ENCODE measurements at regions not wholly inside any gene's neighbourhood (a gene's known extent, or its start where the extent isn't known, plus 50 kb on each side); places are given as distances from the start of the nearest gene placed in this dataset.

DNA sequence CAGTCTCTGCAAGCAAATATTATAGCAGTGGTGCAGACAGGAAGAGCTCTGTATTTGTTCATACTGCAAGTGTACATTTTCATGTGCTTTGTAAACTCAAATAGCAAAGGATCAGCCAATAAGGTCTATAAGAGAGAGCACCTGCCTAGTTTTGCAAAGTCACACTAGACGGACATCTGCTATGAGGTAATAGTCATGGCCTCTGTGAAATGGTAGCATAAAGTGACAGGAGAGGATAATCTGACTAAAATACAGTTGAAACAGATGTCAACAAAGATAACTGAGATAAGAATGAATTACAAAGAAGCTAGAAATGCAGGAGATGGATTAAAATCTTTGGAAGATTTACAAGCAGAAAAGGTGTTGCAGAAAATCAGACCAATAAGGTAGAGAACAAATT is 70.6 kb upstream of the SPON1 start:
- H3K27me3 ChIP-seq: no peaks in the 10 kb centered on the region
- TF ChIP-seq CTCF (IDR thresholded peaks at IDR 0.05) (no peak), POLR2AphosphoS5 (IDR thresholded peaks at IDR 0.05) (no peak)
- H3K4me3 ChIP-seq: no peak overlapping the region
- ATAC-seq (ENCODE audit: low FRiP score in 2 of 2): no peak
- H3K27ac ChIP-seq: no peak overlapping the region
- H3K36me3 ChIP-seq: no peaks in the 10 kb centered on the region
- no peaks in the 10 kb centered on the region for H3K9me3 ChIP-seq
- DNase-seq: no peak
- H3K4me1 ChIP-seq: peaks cover 0 to 4% (median 0%) of the 10 kb centered on the region in 4 donors
- 77 to 84% methylated on average over 1 of the region's 1 CpG for WGBS, 2 donors

DNA sequence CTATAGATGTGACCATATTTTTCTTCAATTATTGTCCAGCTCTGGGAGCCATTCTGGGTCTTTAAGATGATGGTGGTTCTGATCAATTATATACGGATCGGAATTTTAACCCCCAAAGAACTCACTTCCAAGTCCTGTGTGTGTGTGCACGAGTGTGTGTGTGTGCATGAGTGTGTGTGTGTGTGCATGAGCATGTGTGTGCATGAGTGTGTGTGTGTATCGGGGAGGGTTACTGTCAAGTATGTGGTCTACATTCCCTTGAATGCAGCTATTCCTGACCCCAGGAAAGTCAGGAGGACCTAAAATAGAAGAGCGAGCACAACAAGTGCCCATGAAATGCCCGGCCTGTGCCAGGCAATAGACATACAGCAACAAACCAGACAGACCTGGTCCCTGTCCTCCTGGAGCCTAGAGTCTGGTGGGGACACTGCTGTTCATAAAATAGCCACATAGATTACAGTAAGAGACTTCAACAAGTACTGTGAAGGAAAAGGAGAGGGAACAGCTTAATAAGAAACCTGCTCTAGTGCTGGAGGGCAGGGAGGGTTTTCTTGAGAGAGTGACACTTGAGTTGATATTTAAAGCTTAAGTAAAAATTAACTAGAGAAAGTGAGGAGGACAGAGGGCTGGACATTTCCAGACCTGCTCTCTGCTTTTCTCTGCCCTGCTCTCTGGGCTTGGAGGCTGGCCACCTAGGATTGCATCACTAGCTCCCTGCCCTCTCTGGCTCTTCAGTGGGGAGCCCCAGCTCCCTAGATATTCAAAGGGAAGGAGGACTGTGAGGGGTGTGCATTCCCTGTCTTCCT is 66.1 kb upstream of the SPON1 start:
- WGBS, 2 donors: 66 to 69% methylated on average over 6 of the region's 6 CpGs
- no peaks in the 10 kb centered on the region for H3K27me3 ChIP-seq
- H3K36me3 ChIP-seq: no peaks in the 10 kb centered on the region
- H3K9me3 ChIP-seq: no peaks in the 10 kb centered on the region
- ATAC-seq (ENCODE audit: low FRiP score in 2 of 2): peak; percentile 44 to 78
- H3K27ac ChIP-seq: peak overlapping the region in 2 of 4 donors; percentile 7 to 47
- no peak overlapping the region for H3K4me3 ChIP-seq
- DNase-seq: peak in 1 of 2 donors; percentile 82
- peaks cover 0 to 4% (median 0%) of the 10 kb centered on the region in 4 donors for H3K4me1 ChIP-seq
- TF ChIP-seq POLR2A (IDR thresholded peaks at IDR 0.05): no peak
- peak in 1 of 4 donors; percentile 14 for TF ChIP-seq EP300 (IDR thresholded peaks at IDR 0.05)
- TF ChIP-seq CTCF (IDR thresholded peaks at IDR 0.05): no peak
- TF ChIP-seq POLR2AphosphoS5 (IDR thresholded peaks at IDR 0.05): no peak

DNA sequence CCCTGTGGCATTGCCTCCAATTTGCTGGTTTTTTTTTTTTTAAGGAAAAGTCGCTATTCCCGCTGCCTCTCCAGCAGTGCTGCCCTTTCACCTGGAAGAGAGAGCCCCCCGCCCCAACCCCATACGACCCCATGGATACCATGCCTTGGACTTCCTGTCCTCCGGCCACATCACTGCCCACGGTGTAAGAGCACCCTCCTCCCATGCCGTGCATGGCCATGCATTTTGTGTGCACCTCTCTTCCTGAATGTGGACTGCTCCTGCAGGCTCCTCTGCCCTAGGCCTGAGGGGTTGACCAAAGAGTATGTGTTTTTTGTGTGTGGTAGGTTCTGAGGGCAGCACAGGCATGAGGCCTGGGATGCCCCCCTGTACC is 65.6 kb upstream of the SPON1 start:
- Histone ChIP-seq H3K27me3 (no peaks in the 10 kb centered on the region), H3K36me3 (no peaks in the 10 kb centered on the region), H3K27ac (no peak overlapping the region), H3K9me3 (no peaks in the 10 kb centered on the region), H3K4me3 (no peak overlapping the region), H3K4me1 (peaks cover 0 to 4% (median 0%) of the 10 kb centered on the region in 4 donors)
- TF ChIP-seq POLR2A (IDR thresholded peaks at IDR 0.05): no peak
- ATAC-seq (ENCODE audit: low FRiP score in 2 of 2) (peak; percentile 32 to 55), DNase-seq (no peak)
- WGBS, 2 donors: 57 to 61% methylated on average over 7 of the region's 7 CpGs

- ATAC-seq (ENCODE audit: low FRiP score in 2 of 2) (no peak), DNase-seq (no peak)
- no peak for TF ChIP-seq EP300 (IDR thresholded peaks at IDR 0.05)
- TF ChIP-seq CTCF (IDR thresholded peaks at IDR 0.05): no peak
- no peak for TF ChIP-seq POLR2AphosphoS5 (IDR thresholded peaks at IDR 0.05)
- TF ChIP-seq POLR2A (IDR thresholded peaks at IDR 0.05): no peak
- H3K9me3 ChIP-seq: no peaks in the 10 kb centered on the region
- H3K4me3 ChIP-seq: no peak overlapping the region
- H3K27ac ChIP-seq: no peak overlapping the region
- no peaks in the 10 kb centered on the region for H3K36me3 ChIP-seq
- 58 to 66% methylated on average over 6 of the region's 6 CpGs for whole genome bisulfite sequencing, 2 donors
- H3K4me1 ChIP-seq: peaks cover 0 to 4% (median 0%) of the 10 kb centered on the region in 4 donors
- no peaks in the 10 kb centered on the region for H3K27me3 ChIP-seq
These were observed 64.8 kb upstream of the SPON1 start for GRCh38 chr11:13897646-13898276.

DNA sequence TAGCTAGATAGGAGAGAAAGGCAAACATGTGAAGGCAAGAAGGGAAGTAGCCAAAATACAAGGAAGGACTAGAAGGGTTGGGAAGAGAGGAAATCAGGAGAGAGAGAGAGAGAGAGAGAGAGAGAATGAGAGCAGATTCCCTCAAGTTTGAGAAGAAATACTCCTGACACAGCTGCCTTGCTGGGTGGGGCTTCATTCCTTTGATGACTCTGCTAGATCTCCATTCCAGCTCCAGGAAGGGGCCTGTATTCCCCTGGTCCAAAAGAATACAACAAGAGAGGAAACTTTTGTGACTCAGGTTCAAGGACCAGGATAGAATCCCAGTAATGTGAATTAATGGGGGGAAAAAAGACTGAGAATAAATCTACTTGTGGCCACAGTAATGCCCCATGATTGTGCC is 62.9 kb upstream of the SPON1 start:
- no peak overlapping the region for H3K4me3 ChIP-seq
- DNase-seq (no peak), ATAC-seq (ENCODE audit: low FRiP score in 2 of 2) (no peak)
- no peak overlapping the region for H3K27ac ChIP-seq
- H3K27me3 ChIP-seq: no peaks in the 10 kb centered on the region
- peaks cover 0 to 4% (median 0%) of the 10 kb centered on the region in 4 donors for H3K4me1 ChIP-seq
- no peaks in the 10 kb centered on the region for H3K36me3 ChIP-seq
- H3K9me3 ChIP-seq: no peaks in the 10 kb centered on the region
- TF ChIP-seq CTCF (IDR thresholded peaks at IDR 0.05) (no peak), EP300 (IDR thresholded peaks at IDR 0.05) (no peak), POLR2AphosphoS5 (IDR thresholded peaks at IDR 0.05) (no peak), POLR2A (IDR thresholded peaks at IDR 0.05) (no peak)

Measured in upper lobe of left lung (tissue), 6 donors.